ENCODE measurements at regions not wholly inside any gene's neighbourhood (a gene's known extent, or its start where the extent isn't known, plus 50 kb on each side); places are given as distances from the start of the nearest gene placed in this dataset.

DNA sequence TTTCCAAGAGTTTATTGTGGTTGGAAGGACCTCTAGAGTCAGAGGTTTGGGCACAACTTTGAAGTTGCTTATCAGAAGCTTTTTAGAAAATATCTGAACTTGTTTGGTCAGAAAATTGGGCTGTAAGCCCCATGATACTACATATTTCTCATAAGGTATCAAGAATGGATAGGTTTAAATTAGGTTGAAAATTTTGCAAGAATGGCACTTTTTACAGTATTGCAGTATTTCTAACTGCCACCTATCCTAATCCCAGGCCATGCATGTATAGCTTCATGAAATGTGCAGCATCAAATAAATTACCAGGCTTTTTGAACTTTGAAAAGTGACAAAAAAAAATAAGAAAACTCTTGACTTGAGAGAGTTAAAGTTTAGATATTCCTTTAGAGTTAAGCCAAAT, 367.2 kb downstream of the FIGN start:
- H3K9ac ChIP-seq (ENCODE audit: low read depth, low read length, poor library complexity, severe bottlenecking), result no peak overlapping the region
- no peaks in the 10 kb centered on the region; the same call in 1 of the 2 replicates for H3K9me2 ChIP-seq (replicated peaks; ENCODE audit: low read depth, low read length)
- TF ChIP-seq, protein P1, sequence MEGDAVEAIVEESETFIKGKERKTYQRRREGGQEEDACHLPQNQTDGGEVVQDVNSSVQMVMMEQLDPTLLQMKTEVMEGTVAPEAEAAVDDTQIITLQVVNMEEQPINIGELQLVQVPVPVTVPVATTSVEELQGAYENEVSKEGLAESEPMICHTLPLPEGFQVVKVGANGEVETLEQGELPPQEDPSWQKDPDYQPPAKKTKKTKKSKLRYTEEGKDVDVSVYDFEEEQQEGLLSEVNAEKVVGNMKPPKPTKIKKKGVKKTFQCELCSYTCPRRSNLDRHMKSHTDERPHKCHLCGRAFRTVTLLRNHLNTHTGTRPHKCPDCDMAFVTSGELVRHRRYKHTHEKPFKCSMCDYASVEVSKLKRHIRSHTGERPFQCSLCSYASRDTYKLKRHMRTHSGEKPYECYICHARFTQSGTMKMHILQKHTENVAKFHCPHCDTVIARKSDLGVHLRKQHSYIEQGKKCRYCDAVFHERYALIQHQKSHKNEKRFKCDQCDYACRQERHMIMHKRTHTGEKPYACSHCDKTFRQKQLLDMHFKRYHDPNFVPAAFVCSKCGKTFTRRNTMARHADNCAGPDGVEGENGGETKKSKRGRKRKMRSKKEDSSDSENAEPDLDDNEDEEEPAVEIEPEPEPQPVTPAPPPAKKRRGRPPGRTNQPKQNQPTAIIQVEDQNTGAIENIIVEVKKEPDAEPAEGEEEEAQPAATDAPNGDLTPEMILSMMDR (conservative IDR thresholded peaks at IDR 0.05; ENCODE audit: low read length), result no peak
- TF ChIP-seq EZH2phosphoT487 (IDR thresholded peaks at IDR 0.05; ENCODE audit: borderline replicate concordance), result no peak
- H3K36me3 ChIP-seq (ENCODE audit: insufficient read depth, low read length), result no peaks in the 10 kb centered on the region
- no peak overlapping the region for H2AFZ ChIP-seq (ENCODE audit: low read length)
- H3K4me2 ChIP-seq (ENCODE audit: low read depth, low read length, poor library complexity, severe bottlenecking), result no peak overlapping the region
- no peaks in the 10 kb centered on the region for H4K20me1 ChIP-seq (ENCODE audit: insufficient read depth, low read length, poor library complexity, severe bottlenecking)
- no peaks in the 10 kb centered on the region for H3K79me2 ChIP-seq (ENCODE audit: insufficient read depth, low read length)
- no peaks in the 10 kb centered on the region for H3K9me3 ChIP-seq (ENCODE audit: insufficient read depth, low read depth, low read length)
- no peaks in the 10 kb centered on the region for H3K4me1 ChIP-seq (ENCODE audit: insufficient read depth, low read length, poor library complexity, severe bottlenecking)
- H3K4me3 ChIP-seq (ENCODE audit: low read length, poor library complexity, severe bottlenecking), result no peak overlapping the region
- H3F3A ChIP-seq (ENCODE audit: low read depth), result no peaks in the 10 kb centered on the region
- H3K27me3 ChIP-seq (ENCODE audit: insufficient read depth, low read length, poor library complexity, severe bottlenecking), result no peaks in the 10 kb centered on the region

DNA sequence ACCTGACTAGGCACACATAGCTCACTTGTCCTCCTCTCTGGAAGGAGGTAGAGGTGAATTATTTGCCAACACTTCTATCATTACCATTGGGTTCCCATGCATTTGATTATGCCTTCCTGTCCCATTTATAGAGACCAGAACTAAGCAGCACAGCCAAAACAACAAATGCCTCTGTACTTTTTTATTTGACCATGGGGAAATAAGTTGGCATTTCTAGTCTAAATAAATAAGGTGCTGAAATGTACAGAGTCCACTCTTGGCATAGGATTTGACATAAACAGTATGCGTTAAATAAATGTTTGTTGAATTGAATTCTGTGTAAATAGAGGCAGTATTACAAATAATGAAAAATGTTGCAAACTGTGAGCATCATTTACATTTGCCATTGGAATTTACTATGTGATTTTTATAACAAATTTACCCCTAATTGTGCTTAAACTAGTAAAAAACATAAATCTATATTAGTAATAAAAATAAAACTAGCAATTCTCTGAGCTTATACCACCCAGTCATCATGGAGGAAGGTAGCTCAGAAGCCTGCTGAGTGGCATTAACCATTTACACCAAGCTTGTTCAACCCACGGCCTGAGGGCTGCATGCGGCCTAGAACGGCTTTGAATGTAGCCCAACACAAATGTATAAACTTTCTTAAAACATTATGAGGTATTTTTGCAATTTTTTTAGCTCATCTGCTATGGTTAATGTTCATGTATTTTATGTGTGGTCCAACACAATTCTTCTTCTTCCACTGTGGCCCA, 367.8 kb downstream of the FIGN start:
- H3K79me2 ChIP-seq (ENCODE audit: insufficient read depth, low read length), result no peaks in the 10 kb centered on the region
- no peaks in the 10 kb centered on the region for H3F3A ChIP-seq (ENCODE audit: low read depth)
- H3K4me3 ChIP-seq (ENCODE audit: low read length, poor library complexity, severe bottlenecking), result no peak overlapping the region
- H3K27me3 ChIP-seq (ENCODE audit: insufficient read depth, low read length, poor library complexity, severe bottlenecking), result no peaks in the 10 kb centered on the region
- H3K4me1 ChIP-seq (ENCODE audit: insufficient read depth, low read length, poor library complexity, severe bottlenecking), result no peaks in the 10 kb centered on the region
- no peaks in the 10 kb centered on the region; the same call in 1 of the 2 replicates for H3K9me2 ChIP-seq (replicated peaks; ENCODE audit: low read depth, low read length)
- no peak overlapping the region for H3K9ac ChIP-seq (ENCODE audit: low read depth, low read length, poor library complexity, severe bottlenecking)
- no peaks in the 10 kb centered on the region for H4K20me1 ChIP-seq (ENCODE audit: insufficient read depth, low read length, poor library complexity, severe bottlenecking)
- no peak overlapping the region for H3K4me2 ChIP-seq (ENCODE audit: low read depth, low read length, poor library complexity, severe bottlenecking)
- no peak for TF ChIP-seq EZH2phosphoT487 (IDR thresholded peaks at IDR 0.05; ENCODE audit: borderline replicate concordance)
- no peaks in the 10 kb centered on the region for H3K36me3 ChIP-seq (ENCODE audit: insufficient read depth, low read length)
- H3K9me3 ChIP-seq (ENCODE audit: insufficient read depth, low read depth, low read length), result no peaks in the 10 kb centered on the region
- no peak overlapping the region for H2AFZ ChIP-seq (ENCODE audit: low read length)

DNA sequence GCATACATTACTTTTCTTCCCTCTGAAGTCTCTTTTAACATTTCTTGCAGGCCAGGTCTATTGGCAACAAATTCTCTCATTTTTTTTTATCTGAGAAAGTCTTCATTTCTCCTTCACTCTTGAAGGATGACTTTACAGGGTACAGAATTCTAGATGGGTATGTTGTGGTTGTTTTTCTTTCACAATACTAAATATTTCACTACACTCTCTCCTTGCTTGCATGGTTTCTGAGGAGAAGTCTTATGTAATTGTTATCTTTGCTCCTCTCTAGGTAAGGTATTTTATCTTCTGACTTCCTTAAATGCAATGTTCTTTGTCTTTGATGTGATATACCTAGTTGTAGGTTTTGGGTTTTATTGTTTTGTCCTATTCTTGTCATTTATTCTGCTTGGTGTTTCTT, 371.1 kb downstream of the FIGN start:
- Histone ChIP-seq H3K4me1 (ENCODE audit: insufficient read depth, low read length, poor library complexity, severe bottlenecking) (no peaks in the 10 kb centered on the region), H3K79me2 (ENCODE audit: insufficient read depth, low read length) (no peaks in the 10 kb centered on the region), H3K36me3 (ENCODE audit: insufficient read depth, low read length) (no peaks in the 10 kb centered on the region), H3K9me3 (ENCODE audit: insufficient read depth, low read depth, low read length) (no peaks in the 10 kb centered on the region), H2AFZ (ENCODE audit: low read length) (no peak overlapping the region), H3F3A (ENCODE audit: low read depth) (no peaks in the 10 kb centered on the region), H3K9ac (ENCODE audit: low read depth, low read length, poor library complexity, severe bottlenecking) (no peak overlapping the region), H3K4me2 (ENCODE audit: low read depth, low read length, poor library complexity, severe bottlenecking) (no peak overlapping the region), H3K4me3 (ENCODE audit: low read length, poor library complexity, severe bottlenecking) (no peak overlapping the region), H4K20me1 (ENCODE audit: insufficient read depth, low read length, poor library complexity, severe bottlenecking) (no peaks in the 10 kb centered on the region), H3K9me2 (replicated peaks; ENCODE audit: low read depth, low read length) (no peaks in the 10 kb centered on the region; the same call in 1 of the 2 replicates), H3K27me3 (ENCODE audit: insufficient read depth, low read length, poor library complexity, severe bottlenecking) (no peaks in the 10 kb centered on the region)
- TF ChIP-seq, protein P1 (conservative IDR thresholded peaks at IDR 0.05; ENCODE audit: low read length), result no peak
- TF ChIP-seq EZH2phosphoT487 (IDR thresholded peaks at IDR 0.05; ENCODE audit: borderline replicate concordance), result no peak

DNA sequence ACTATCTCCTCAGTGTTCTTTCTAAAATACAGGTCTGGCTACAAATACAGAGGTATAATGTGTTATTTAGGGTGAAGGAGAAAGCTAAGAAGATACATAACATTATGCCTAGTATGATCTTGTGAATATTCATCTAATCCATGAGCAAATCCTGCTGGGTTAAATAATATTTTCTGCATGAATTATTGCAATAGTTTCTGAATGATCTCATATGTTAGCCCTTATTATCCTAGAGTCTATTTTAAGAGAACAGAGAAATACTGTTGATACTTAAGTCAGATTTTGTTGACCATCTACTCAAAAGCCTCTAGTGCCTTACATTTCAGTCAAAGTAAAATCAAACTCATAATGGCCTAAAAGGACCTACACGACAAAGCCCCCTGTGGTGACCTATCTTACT, 382.3 kb downstream of the FIGN start:
- H3K9me2 ChIP-seq (replicated peaks; ENCODE audit: low read depth, low read length), result no peaks in the 10 kb centered on the region
- H3K9me3 ChIP-seq (ENCODE audit: insufficient read depth, low read depth, low read length), result no peaks in the 10 kb centered on the region
- no peaks in the 10 kb centered on the region for H4K20me1 ChIP-seq (ENCODE audit: insufficient read depth, low read length, poor library complexity, severe bottlenecking)
- no peaks in the 10 kb centered on the region for H3K36me3 ChIP-seq (ENCODE audit: insufficient read depth, low read length)
- H3K79me2 ChIP-seq (ENCODE audit: insufficient read depth, low read length), result no peaks in the 10 kb centered on the region
- no peaks in the 10 kb centered on the region for H3F3A ChIP-seq (ENCODE audit: low read depth)
- TF ChIP-seq, protein P1 (conservative IDR thresholded peaks at IDR 0.05; ENCODE audit: low read length), result no peak
- TF ChIP-seq EZH2phosphoT487 (IDR thresholded peaks at IDR 0.05; ENCODE audit: borderline replicate concordance), result no peak
- no peak overlapping the region for H3K4me2 ChIP-seq (ENCODE audit: low read depth, low read length, poor library complexity, severe bottlenecking)
- no peaks in the 10 kb centered on the region for H3K27me3 ChIP-seq (ENCODE audit: insufficient read depth, low read length, poor library complexity, severe bottlenecking)
- H3K4me1 ChIP-seq (ENCODE audit: insufficient read depth, low read length, poor library complexity, severe bottlenecking), result no peaks in the 10 kb centered on the region
- no peak overlapping the region for H3K9ac ChIP-seq (ENCODE audit: low read depth, low read length, poor library complexity, severe bottlenecking)
- no peak overlapping the region for H2AFZ ChIP-seq (ENCODE audit: low read length)
- H3K4me3 ChIP-seq (ENCODE audit: low read length, poor library complexity, severe bottlenecking), result no peak overlapping the region
